ENCODE measurements at regions not wholly inside any gene's neighbourhood (a gene's known extent, or its start where the extent isn't known, plus 50 kb on each side); places are given as distances from the start of the nearest gene placed in this dataset.

- H3K36me3 Mint-ChIP-seq (ENCODE audit: insufficient read depth, unreplicated experiment): no peaks in the 10 kb centered on the region
- H3K27me3 Mint-ChIP-seq (ENCODE audit: insufficient read depth, unreplicated experiment): peaks cover 2% of the 10 kb centered on the region
- no peak for TF ChIP-seq CTCF (IDR thresholded peaks at IDR 0.05; ENCODE audit: insufficient read depth in 1 of 2, low read depth in 1 of 2, low read length in 1 of 2, severe bottlenecking in 1 of 2, unreplicated experiment in 1 of 2)
- Histone ChIP-seq H3K9me3 (no peaks in the 10 kb centered on the region), H3K4me3 (ENCODE audit: low read depth, low read length) (no peak overlapping the region), H3K4me1 (no peaks in the 10 kb centered on the region), H3K36me3 (ENCODE audit: control insufficient read depth, insufficient read depth, low read length) (no peaks in the 10 kb centered on the region), H3K27me3 (replicated peaks; ENCODE audit: control insufficient read depth, insufficient read depth, low read length) (no peaks in the 10 kb centered on the region)
- ChIA-PET CTCF (no interaction called here), POLR2A (no interaction called here)
- no peaks in the 10 kb centered on the region for H3K4me1 Mint-ChIP-seq (ENCODE audit: low read depth, unreplicated experiment)
- no peaks in the 10 kb centered on the region for H3K9me3 Mint-ChIP-seq (ENCODE audit: unreplicated experiment)
- no TSS peak for BruUV-seq (replicated peaks)
- H3K4me3 Mint-ChIP-seq (ENCODE audit: unreplicated experiment): no peak overlapping the region
- H3K27ac Mint-ChIP-seq (ENCODE audit: unreplicated experiment): no peak overlapping the region
- intact Hi-C loops (cut with micrococcal nuclease; ENCODE audit: unreplicated experiment): no loop called here
- no peak for DNase-seq
Measured at GRCh38 chr5:18968966-18969365, 1019.0 kb downstream of the CDH18 start.

GRCh38 chr5:18970000-18970399, 1018.0 kb downstream of the CDH18 start:
- Mint-ChIP-seq H3K4me1 (ENCODE audit: low read depth, unreplicated experiment) (no peaks in the 10 kb centered on the region), H3K27me3 (ENCODE audit: insufficient read depth, unreplicated experiment) (peaks cover 2% of the 10 kb centered on the region), H3K4me3 (ENCODE audit: unreplicated experiment) (no peak overlapping the region), H3K27ac (ENCODE audit: unreplicated experiment) (no peak overlapping the region), H3K9me3 (ENCODE audit: unreplicated experiment) (no peaks in the 10 kb centered on the region), H3K36me3 (ENCODE audit: insufficient read depth, unreplicated experiment) (no peaks in the 10 kb centered on the region)
- Histone ChIP-seq H3K36me3 (ENCODE audit: control insufficient read depth, insufficient read depth, low read length) (no peaks in the 10 kb centered on the region), H3K27me3 (replicated peaks; ENCODE audit: control insufficient read depth, insufficient read depth, low read length) (no peaks in the 10 kb centered on the region), H3K4me3 (ENCODE audit: low read depth, low read length) (no peak overlapping the region), H3K9me3 (no peaks in the 10 kb centered on the region), H3K4me1 (no peaks in the 10 kb centered on the region)
- BruUV-seq (replicated peaks): no TSS peak
- CTCF ChIA-PET: no interaction called here
- no peak for DNase-seq
- TF ChIP-seq CTCF (IDR thresholded peaks at IDR 0.05; ENCODE audit: insufficient read depth in 1 of 2, low read depth in 1 of 2, low read length in 1 of 2, severe bottlenecking in 1 of 2, unreplicated experiment in 1 of 2): no peak
- intact Hi-C loops (cut with micrococcal nuclease; ENCODE audit: unreplicated experiment): no loop called here
- POLR2A ChIA-PET: no interaction called here

- DNase-seq: no peak
- Histone ChIP-seq H3K4me1 (no peaks in the 10 kb centered on the region), H3K36me3 (ENCODE audit: control insufficient read depth, insufficient read depth, low read length) (no peaks in the 10 kb centered on the region), H3K27me3 (replicated peaks; ENCODE audit: control insufficient read depth, insufficient read depth, low read length) (no peaks in the 10 kb centered on the region), H3K4me3 (ENCODE audit: low read depth, low read length) (no peak overlapping the region), H3K9me3 (no peaks in the 10 kb centered on the region)
- H3K4me3 Mint-ChIP-seq (ENCODE audit: unreplicated experiment): no peak overlapping the region
- peaks cover 2% of the 10 kb centered on the region for H3K27me3 Mint-ChIP-seq (ENCODE audit: insufficient read depth, unreplicated experiment)
- intact Hi-C loops (cut with micrococcal nuclease; ENCODE audit: unreplicated experiment): no loop called here
- H3K4me1 Mint-ChIP-seq (ENCODE audit: low read depth, unreplicated experiment): no peaks in the 10 kb centered on the region
- H3K9me3 Mint-ChIP-seq (ENCODE audit: unreplicated experiment): no peaks in the 10 kb centered on the region
- H3K36me3 Mint-ChIP-seq (ENCODE audit: insufficient read depth, unreplicated experiment): no peaks in the 10 kb centered on the region
- POLR2A ChIA-PET: no interaction called here
- H3K27ac Mint-ChIP-seq (ENCODE audit: unreplicated experiment): no peak overlapping the region
- CTCF ChIA-PET: no interaction called here
- BruUV-seq (replicated peaks): no TSS peak
- no peak for TF ChIP-seq CTCF (IDR thresholded peaks at IDR 0.05; ENCODE audit: insufficient read depth in 1 of 2, low read depth in 1 of 2, low read length in 1 of 2, severe bottlenecking in 1 of 2, unreplicated experiment in 1 of 2)
Measured at GRCh38 chr5:18972177-18972576, 1015.8 kb downstream of the CDH18 start.
